BJ (cell line): ENCODE measurements at regions not wholly inside any gene's neighbourhood (a gene's known extent, or its start where the extent isn't known, plus 50 kb on each side); places are given as distances from the start of the nearest gene placed in this dataset.
"Not testable (repeated sequence)": the region's sequence is repeated elsewhere in the genome, so short reads cannot be mapped to it uniquely, and the experiment has no call there.

Source experiments
- CTCF ChIA-PET: fragments of 350-600 bp; formaldehyde crosslinking; extraction: SDS; loops from one replicate; lab custom pipeline; 2021; ENCODE audit warnings: antibody characterized with exemption, inconsistent platforms; lab: Yijun Ruan, JAX
- POLR2A ChIA-PET: fragments of 300-600 bp; sonication (Branson Sonifier 250); formaldehyde crosslinking; extraction: SDS; loops from one replicate; lab custom pipeline; 2021; ENCODE audit warnings: antibody characterized with exemption; lab: Charles Lee
- DNase-seq: peaks from one replicate; pipeline ENCODE4 v3.0.0-alpha.2; 2011; ENCODE audit warnings: low read depth
- H3K27me3 ChIP-seq: 2 replicates; pipeline ENCODE4 v1.6.0; 2011; ENCODE audit warnings: low read length; ENCODE audit not compliant: control insufficient read depth, insufficient read depth
- H3K36me3 ChIP-seq: 2 replicates; pipeline ENCODE4 v1.5.1; 2011; ENCODE audit warnings: low read length; ENCODE audit not compliant: control insufficient read depth, insufficient read depth
- H3K4me3 ChIP-seq: 2 replicates; pipeline ENCODE4 v1.5.1; 2011; ENCODE audit warnings: low read depth, mild to moderate bottlenecking, control low read depth, low read length
- TF ChIP-seq, protein P1 (sequence below): IDR thresholded peaks from 2 replicates; pipeline ENCODE4 v1.5.1; 2011; ENCODE audit warnings: low read depth, mild to moderate bottlenecking, control low read depth, inconsistent platforms, low read length, moderate library complexity; ENCODE audit not compliant: insufficient read depth

- TF ChIP-seq, protein P1, sequence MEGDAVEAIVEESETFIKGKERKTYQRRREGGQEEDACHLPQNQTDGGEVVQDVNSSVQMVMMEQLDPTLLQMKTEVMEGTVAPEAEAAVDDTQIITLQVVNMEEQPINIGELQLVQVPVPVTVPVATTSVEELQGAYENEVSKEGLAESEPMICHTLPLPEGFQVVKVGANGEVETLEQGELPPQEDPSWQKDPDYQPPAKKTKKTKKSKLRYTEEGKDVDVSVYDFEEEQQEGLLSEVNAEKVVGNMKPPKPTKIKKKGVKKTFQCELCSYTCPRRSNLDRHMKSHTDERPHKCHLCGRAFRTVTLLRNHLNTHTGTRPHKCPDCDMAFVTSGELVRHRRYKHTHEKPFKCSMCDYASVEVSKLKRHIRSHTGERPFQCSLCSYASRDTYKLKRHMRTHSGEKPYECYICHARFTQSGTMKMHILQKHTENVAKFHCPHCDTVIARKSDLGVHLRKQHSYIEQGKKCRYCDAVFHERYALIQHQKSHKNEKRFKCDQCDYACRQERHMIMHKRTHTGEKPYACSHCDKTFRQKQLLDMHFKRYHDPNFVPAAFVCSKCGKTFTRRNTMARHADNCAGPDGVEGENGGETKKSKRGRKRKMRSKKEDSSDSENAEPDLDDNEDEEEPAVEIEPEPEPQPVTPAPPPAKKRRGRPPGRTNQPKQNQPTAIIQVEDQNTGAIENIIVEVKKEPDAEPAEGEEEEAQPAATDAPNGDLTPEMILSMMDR: no peak
- POLR2A ChIA-PET: no interaction called here
- CTCF ChIA-PET: no interaction called here
- no peaks in the 10 kb centered on the region for H3K27me3 ChIP-seq
- no peaks in the 10 kb centered on the region for H3K36me3 ChIP-seq
- DNase-seq: no peak
- no peak overlapping the region for H3K4me3 ChIP-seq
These were observed 781.1 kb downstream of the GATA3 start for GRCh38 chr10:8835453-8836167.

DNA sequence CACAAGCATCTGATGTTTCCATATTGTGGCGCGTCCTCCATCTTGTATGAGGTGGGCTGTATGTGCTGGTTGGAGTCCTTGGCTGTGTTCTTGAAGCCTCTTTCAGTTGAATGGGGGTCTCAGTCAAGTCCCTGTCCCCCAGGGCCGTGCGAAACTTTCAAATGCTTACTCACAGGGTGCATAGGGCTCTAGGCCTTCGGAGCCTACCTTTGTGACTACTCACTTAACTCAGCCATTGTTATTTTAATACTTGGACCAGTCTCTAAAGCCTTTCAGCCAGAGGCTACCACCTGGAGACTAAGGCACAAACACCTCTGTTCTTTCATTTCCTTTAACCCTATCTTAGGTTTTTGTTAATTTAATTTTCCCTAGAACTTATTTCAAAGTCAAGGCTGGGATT is 785.9 kb downstream of the GATA3 start:
- DNase-seq: no peak
- ChIA-PET POLR2A (no interaction called here), CTCF (no interaction called here)
- no peak overlapping the region for H3K4me3 ChIP-seq
- TF ChIP-seq, protein P1: no peak
- H3K36me3 ChIP-seq: no peaks in the 10 kb centered on the region
- no peaks in the 10 kb centered on the region for H3K27me3 ChIP-seq

- ChIA-PET POLR2A (no interaction called here), CTCF (no interaction called here)
- DNase-seq: no peak
- Histone ChIP-seq H3K36me3 (no peaks in the 10 kb centered on the region), H3K27me3 (no peaks in the 10 kb centered on the region), H3K4me3 (no peak overlapping the region)
- TF ChIP-seq, protein P1: no peak
These were observed 789.7 kb downstream of the GATA3 start for GRCh38 chr10:8844141-8844540.

DNA sequence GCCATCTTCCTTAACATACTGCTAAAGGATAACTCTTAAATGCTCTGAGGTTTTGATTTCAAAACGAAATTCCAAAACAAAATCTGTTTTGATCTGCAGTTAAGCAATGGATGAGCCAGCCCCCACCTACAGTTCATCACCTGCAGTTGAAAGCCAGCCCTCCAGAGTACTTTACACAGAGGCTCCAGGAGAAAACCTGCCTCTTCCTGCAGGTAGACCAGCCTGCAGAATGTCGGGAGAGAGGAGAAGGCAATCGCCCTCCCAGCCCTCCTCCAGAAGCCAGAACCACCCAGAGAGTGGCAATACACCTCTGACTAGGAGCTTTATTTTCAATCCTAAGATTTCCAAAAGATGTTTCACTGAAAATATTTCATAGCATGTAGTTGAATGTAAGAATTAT is 798.1 kb downstream of the GATA3 start:
- CTCF ChIA-PET: no interaction called here
- TF ChIP-seq, protein P1: no peak
- Histone ChIP-seq H3K4me3 (no peak overlapping the region), H3K27me3 (no peaks in the 10 kb centered on the region), H3K36me3 (no peaks in the 10 kb centered on the region)
- POLR2A ChIA-PET: no interaction called here
- no peak for DNase-seq

DNA sequence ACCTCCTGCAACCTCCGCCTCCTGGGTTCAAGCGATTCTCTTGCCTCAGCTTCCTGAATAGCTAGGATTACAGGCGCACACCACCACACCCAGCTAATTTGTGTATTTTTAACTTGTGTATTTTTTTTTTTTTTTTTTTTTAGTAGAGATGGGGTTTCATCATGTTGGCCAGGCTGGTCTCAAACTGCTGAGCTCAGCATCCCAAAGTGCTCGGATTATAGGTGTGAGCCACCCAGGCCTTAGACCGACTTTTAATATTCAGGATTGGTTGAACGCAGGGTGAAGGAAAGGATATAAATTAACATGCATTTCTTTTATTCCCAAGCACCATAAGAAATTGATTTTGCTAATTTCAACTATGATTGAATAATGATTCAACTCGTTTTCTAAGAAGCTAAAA is 798.6 kb downstream of the GATA3 start:
- DNase-seq: no peak
- Histone ChIP-seq H3K36me3 (no peaks in the 10 kb centered on the region), H3K4me3 (no peak overlapping the region), H3K27me3 (no peaks in the 10 kb centered on the region)
- ChIA-PET POLR2A (no interaction called here), CTCF (no interaction called here)
- TF ChIP-seq, protein P1: no peak

DNA sequence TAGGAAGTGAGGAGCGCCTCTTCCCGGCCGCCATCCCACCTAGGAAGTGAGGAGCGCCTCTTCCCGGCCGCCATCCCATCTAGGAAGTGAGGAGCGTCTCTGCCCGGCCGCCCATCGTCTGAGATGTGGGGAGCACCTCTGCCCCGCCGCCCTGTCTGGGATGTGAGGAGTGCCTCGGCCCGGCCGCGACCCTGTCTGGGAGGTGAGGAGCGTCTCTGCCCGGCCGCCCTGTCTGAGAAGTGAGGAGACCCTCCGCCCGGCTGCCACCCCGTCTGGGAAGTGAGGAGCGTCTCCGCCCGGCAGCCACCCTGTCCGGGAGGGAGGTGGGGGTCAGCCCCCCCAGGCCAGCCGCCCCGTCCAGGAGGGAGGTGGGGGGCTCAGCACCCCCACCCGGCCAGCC is 814.4 kb downstream of the GATA3 start:
- DNase-seq, H3K27me3 ChIP-seq, H3K4me3 ChIP-seq, POLR2A ChIA-PET, H3K36me3 ChIP-seq, CTCF ChIA-PET: not testable (repeated sequence)
